HCT116 (cell line): ENCODE measurements at regions not wholly inside any gene's neighbourhood (a gene's known extent, or its start where the extent isn't known, plus 50 kb on each side); places are given as distances from the start of the nearest gene placed in this dataset.

Experiments
- ATAC-seq: fragments of 200-7000 bp; cut with Tn5 transposase; 2 replicates; pipeline ENCODE4 v1.9.1; 2020; ENCODE audit warnings: mild to moderate bottlenecking, moderate library complexity
- BruUV-seq: library from RNA; stranded (reverse); fragments of 400-500 nt; replicated peaks from 2 replicates; lab custom pipeline; 2021; lab: Mats Ljungman, UMichigan
- CTCF ChIA-PET: fragments of 300-600 bp; sonication (Branson Sonifier 250); formaldehyde crosslinking; loops from one replicate; lab custom pipeline; 2021; ENCODE audit warnings: antibody characterized with exemption; lab: Charles Lee
- POLR2A ChIA-PET: fragments of 300-600, 350-600 bp; sonication (Branson Sonifier 250); formaldehyde crosslinking; loops from one replicate; lab custom pipeline; 2021; ENCODE audit warnings: antibody characterized with exemption; lab: Charles Lee
- RAD21 ChIA-PET, 2 experiments: fragments of 300-600 bp; sonication (Branson Sonifier 250); formaldehyde crosslinking; loops; one replicate each; lab custom pipeline; 2023; ENCODE audit warnings: low total read pairs in 2 of 2; ENCODE audit not compliant: uncharacterized antibody in 2 of 2, unreplicated experiment in 2 of 2, low non-redundant PET in 1 of 2; lab: Charles Lee
- DNase-seq: peaks from one replicate; pipeline ENCODE4 v3.0.0-alpha.2; 2010; ENCODE audit warnings: low read depth, low spot score
- H2AFZ ChIP-seq: fragments of 200-600 bp; shearing (Covaris generic), sonication (generic); 2 replicates; pipeline ENCODE4 v1.6.1; 2017; ENCODE audit warnings: low read depth, mixed run types, mixed read lengths, antibody characterized with exemption, low read length; ENCODE audit not compliant: poor library complexity, severe bottlenecking
- H3K27ac ChIP-seq: 2 replicates; pipeline ENCODE4 v1.5.1; 2012; ENCODE audit warnings: low read depth, low read length
- H3K27me3 ChIP-seq: fragments of 200-600 bp; sonication (generic); 2 replicates; pipeline ENCODE4 v1.6.1; 2016; ENCODE audit warnings: mixed run types, low read length, mixed read lengths; ENCODE audit not compliant: insufficient read depth
- H3K36me3 ChIP-seq, 2 experiments: fragments of 200-500 bp in 1 of 2; fragments of 200-600 bp in 1 of 2; sonication (Bioruptor generic) in 1 of 2; sonication (generic) in 1 of 2; 2 replicates each; pipeline versions ENCODE4 v1.5.1 to v1.6.1; 2014 to 2016; ENCODE audit warnings: low read length in 2 of 2, inconsistent platforms in 1 of 2, mixed read lengths in 1 of 2, mixed run types in 1 of 2; ENCODE audit not compliant: insufficient read depth in 2 of 2, control insufficient read depth in 1 of 2
- H3K4me1 ChIP-seq, 2 experiments: fragments of 200-600 bp in 1 of 2; sonication (generic) in 1 of 2; 2 replicates each; pipeline versions ENCODE4 v1.5.1 to v1.6.1; 2012 to 2017; ENCODE audit warnings: low read length in 2 of 2, inconsistent platforms in 1 of 2, mild to moderate bottlenecking in 1 of 2, mixed read lengths in 1 of 2, mixed run types in 1 of 2, moderate library complexity in 1 of 2; ENCODE audit not compliant: insufficient read depth in 2 of 2, control insufficient read depth in 1 of 2
- H3K4me2 ChIP-seq: fragments of 200-600 bp; sonication (generic); 2 replicates; pipeline ENCODE4 v1.6.1; 2017; ENCODE audit warnings: mixed run types, low read length, mixed read lengths
- H3K4me3 ChIP-seq, 2 experiments: fragments of 200-600 bp in 1 of 2; sonication (generic) in 1 of 2; replicated peaks in 1 of 2; 2 replicates each; pipeline ENCODE4 v1.5.1; 2011 to 2016; ENCODE audit warnings: low read length in 2 of 2, control low read depth in 1 of 2, low read depth in 1 of 2, mild to moderate bottlenecking in 1 of 2, mixed read lengths in 1 of 2, mixed run types in 1 of 2
- H3K79me2 ChIP-seq: fragments of 200-600 bp; sonication (generic); 2 replicates; pipeline ENCODE4 v1.6.1; 2017; ENCODE audit warnings: mild to moderate bottlenecking, mixed run types, low read length, moderate library complexity, mixed read lengths; ENCODE audit not compliant: insufficient read depth
- H3K9ac ChIP-seq: fragments of 200-600 bp; sonication (generic); 2 replicates; pipeline ENCODE4 v1.6.1; 2016; ENCODE audit warnings: low read length, mixed read lengths
- H3K9me2 ChIP-seq: fragments of 200-600 bp; sonication (generic), shearing (Covaris generic); 2 replicates; pipeline ENCODE4 v1.6.1; 2017; ENCODE audit warnings: mixed run types, mild to moderate bottlenecking, moderate library complexity; ENCODE audit not compliant: insufficient read depth
- H3K9me3 ChIP-seq, 2 experiments: fragments of 200-500 bp in 1 of 2; fragments of 200-600 bp in 1 of 2; sonication (Bioruptor generic) in 1 of 2; sonication (generic) in 1 of 2; 2 replicates each; pipeline ENCODE4 v1.6.1; 2014 to 2017; ENCODE audit warnings: low read length in 2 of 2, mixed read lengths in 2 of 2, inconsistent platforms in 1 of 2, low read depth in 1 of 2, mild to moderate bottlenecking in 1 of 2, mixed run types in 1 of 2, moderate library complexity in 1 of 2; ENCODE audit not compliant: control insufficient read depth in 1 of 2, insufficient read depth in 1 of 2
- H4K20me1 ChIP-seq: fragments of 200-600 bp; sonication (generic), shearing (Covaris generic); 2 replicates; pipeline ENCODE4 v1.6.1; 2017; ENCODE audit warnings: mixed run types, mild to moderate bottlenecking, moderate library complexity; ENCODE audit not compliant: insufficient read depth
- CEBPB ChIP-seq: IDR thresholded peaks from 2 replicates; pipeline ENCODE4 v1.6.1; 2012; ENCODE audit warnings: low read depth
- EGR1 ChIP-seq: IDR thresholded peaks from 2 replicates; pipeline ENCODE4 v1.6.1; 2012; ENCODE audit warnings: low read depth
- EZH2phosphoT487 ChIP-seq: fragments of 200-600 bp; IDR thresholded peaks from 2 replicates; pipeline ENCODE4 v1.6.1; 2018; ENCODE audit warnings: antibody characterized with exemption, borderline replicate concordance
- POLR2A ChIP-seq: IDR thresholded peaks from 2 replicates; pipeline ENCODE4 v1.7.0; 2011; ENCODE audit warnings: borderline replicate concordance; ENCODE audit not compliant: insufficient read depth, insufficient read length; ENCODE audit errors: extremely low read depth
- POLR2AphosphoS5 ChIP-seq: IDR thresholded peaks from 2 replicates; pipeline ENCODE4 v1.6.1; 2011; ENCODE audit warnings: mild to moderate bottlenecking, low read depth, low read length, moderate library complexity
- SRF ChIP-seq: IDR thresholded peaks from 2 replicates; pipeline ENCODE4 v1.6.1; 2012; ENCODE audit warnings: low read depth
- YY1 ChIP-seq: IDR thresholded peaks from 2 replicates; pipeline ENCODE4 v1.6.1; 2011; ENCODE audit warnings: low read length, low read depth, moderate library complexity, mild to moderate bottlenecking; ENCODE audit not compliant: insufficient replicate concordance; ENCODE audit errors: extremely low read depth
- ZNF274 ChIP-seq: fragments of 200-500 bp; sonication (Bioruptor generic); IDR thresholded peaks from 2 replicates; pipeline ENCODE4 v1.6.1; 2014; ENCODE audit warnings: mild to moderate bottlenecking, low read depth, low read length, inconsistent platforms
- intact Hi-C: fragments of 100-400 bp; cut with micrococcal nuclease; formaldehyde crosslinking; loops from 2 replicates; pipeline ENCODE4 v1.10.0; 2022
- TF ChIP-seq, protein P1 (sequence below): IDR thresholded peaks from 2 replicates; pipeline ENCODE4 v1.6.1; 2012
- TF ChIP-seq, protein P2 (sequence below): IDR thresholded peaks from 2 replicates; pipeline ENCODE4 v1.6.1; 2012; ENCODE audit warnings: low read depth
- TF ChIP-seq, protein P3 (sequence below): IDR thresholded peaks from 2 replicates; pipeline ENCODE4 v1.6.1; 2012

DNA sequence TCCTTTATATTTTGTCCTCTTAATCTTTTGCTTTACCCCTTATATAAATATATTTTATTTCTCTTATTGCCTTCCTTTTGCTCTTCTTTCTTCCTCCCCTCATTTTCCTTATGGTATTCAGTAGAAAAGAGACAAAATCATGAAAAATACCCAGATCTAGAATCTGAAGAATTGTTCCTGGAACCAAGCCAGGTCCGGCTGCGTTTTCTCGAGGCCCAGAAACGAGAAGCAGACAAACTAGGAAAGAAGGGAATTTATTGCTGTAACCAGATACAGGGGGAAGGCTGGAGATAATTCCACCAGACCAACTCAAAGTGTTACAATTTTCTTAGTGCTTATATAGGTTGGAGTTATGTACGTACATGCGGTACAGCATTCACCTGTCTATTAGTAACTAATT is 328.7 kb downstream of the GABRG1 start:
- H3K4me2 ChIP-seq: no peak overlapping the region
- POLR2A ChIA-PET: no interaction called here
- DNase-seq: no peak

DNA sequence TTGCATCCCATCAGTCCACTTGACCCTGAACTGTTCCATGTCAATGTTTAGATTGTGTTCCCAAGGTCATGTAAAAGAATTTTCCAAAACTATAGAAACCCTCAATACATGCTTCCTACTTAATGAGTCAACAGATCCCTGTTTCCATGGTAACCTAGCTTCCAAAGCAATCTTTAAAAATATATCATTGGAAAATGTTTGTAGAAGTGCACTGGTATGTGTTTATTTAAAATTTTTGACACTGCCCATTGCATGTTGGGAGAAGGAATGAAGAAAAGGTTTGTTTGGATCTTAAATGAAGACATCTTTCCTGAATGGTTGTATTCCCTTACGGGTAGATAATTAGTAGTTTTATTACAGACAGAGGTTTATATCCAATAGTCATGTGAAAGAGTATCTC is 345.3 kb downstream of the GABRG1 start:
- H3K4me2 ChIP-seq: no peak overlapping the region
- peaks cover 3 to 10% of the 10 kb centered on the region in 2 experiments; a peak in 3 of 4 replicates for H3K9me3 ChIP-seq
- ChIA-PET POLR2A (no interaction called here), RAD21 (no interaction called here), CTCF (no interaction called here)
- no peak for DNase-seq
- no peaks in the 10 kb centered on the region for H3K9me2 ChIP-seq
- no peaks in the 10 kb centered on the region for H3K36me3 ChIP-seq
- H2AFZ ChIP-seq: no peak overlapping the region
- no peak overlapping the region for H3K9ac ChIP-seq
- no TSS peak for BruUV-seq
- intact Hi-C loops: no loop called here
- no peaks in the 10 kb centered on the region for H3K79me2 ChIP-seq
- no peaks in the 10 kb centered on the region for H4K20me1 ChIP-seq
- no peak for ATAC-seq
- no peak overlapping the region for H3K27ac ChIP-seq
- no peaks in the 10 kb centered on the region for H3K4me1 ChIP-seq
- H3K27me3 ChIP-seq: no peaks in the 10 kb centered on the region
- no peak overlapping the region for H3K4me3 ChIP-seq
- TF ChIP-seq POLR2A: no peak
- TF ChIP-seq CEBPB: no peak
- TF ChIP-seq, protein P1, sequence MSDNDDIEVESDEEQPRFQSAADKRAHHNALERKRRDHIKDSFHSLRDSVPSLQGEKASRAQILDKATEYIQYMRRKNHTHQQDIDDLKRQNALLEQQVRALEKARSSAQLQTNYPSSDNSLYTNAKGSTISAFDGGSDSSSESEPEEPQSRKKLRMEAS: no peak
- TF ChIP-seq EGR1: no peak
- TF ChIP-seq, protein P2, sequence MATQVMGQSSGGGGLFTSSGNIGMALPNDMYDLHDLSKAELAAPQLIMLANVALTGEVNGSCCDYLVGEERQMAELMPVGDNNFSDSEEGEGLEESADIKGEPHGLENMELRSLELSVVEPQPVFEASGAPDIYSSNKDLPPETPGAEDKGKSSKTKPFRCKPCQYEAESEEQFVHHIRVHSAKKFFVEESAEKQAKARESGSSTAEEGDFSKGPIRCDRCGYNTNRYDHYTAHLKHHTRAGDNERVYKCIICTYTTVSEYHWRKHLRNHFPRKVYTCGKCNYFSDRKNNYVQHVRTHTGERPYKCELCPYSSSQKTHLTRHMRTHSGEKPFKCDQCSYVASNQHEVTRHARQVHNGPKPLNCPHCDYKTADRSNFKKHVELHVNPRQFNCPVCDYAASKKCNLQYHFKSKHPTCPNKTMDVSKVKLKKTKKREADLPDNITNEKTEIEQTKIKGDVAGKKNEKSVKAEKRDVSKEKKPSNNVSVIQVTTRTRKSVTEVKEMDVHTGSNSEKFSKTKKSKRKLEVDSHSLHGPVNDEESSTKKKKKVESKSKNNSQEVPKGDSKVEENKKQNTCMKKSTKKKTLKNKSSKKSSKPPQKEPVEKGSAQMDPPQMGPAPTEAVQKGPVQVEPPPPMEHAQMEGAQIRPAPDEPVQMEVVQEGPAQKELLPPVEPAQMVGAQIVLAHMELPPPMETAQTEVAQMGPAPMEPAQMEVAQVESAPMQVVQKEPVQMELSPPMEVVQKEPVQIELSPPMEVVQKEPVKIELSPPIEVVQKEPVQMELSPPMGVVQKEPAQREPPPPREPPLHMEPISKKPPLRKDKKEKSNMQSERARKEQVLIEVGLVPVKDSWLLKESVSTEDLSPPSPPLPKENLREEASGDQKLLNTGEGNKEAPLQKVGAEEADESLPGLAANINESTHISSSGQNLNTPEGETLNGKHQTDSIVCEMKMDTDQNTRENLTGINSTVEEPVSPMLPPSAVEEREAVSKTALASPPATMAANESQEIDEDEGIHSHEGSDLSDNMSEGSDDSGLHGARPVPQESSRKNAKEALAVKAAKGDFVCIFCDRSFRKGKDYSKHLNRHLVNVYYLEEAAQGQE: no peak
- TF ChIP-seq SRF: no peak
- TF ChIP-seq EZH2phosphoT487: no peak
- TF ChIP-seq YY1: no peak
- no peak for TF ChIP-seq ZNF274
- TF ChIP-seq POLR2AphosphoS5: no peak
- TF ChIP-seq, protein P3, sequence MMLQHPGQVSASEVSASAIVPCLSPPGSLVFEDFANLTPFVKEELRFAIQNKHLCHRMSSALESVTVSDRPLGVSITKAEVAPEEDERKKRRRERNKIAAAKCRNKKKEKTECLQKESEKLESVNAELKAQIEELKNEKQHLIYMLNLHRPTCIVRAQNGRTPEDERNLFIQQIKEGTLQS: no peak

More for the DNA sequence above, 328.7 kb downstream of the GABRG1 start:
- H3K27ac ChIP-seq: no peak overlapping the region
- no peak overlapping the region for H3K4me3 ChIP-seq
- no peaks in the 10 kb centered on the region for H4K20me1 ChIP-seq
- no peak overlapping the region for H3K9ac ChIP-seq
- peaks cover 8 to 10% of the 10 kb centered on the region in 2 experiments; a peak in 2 of 4 replicates for H3K9me3 ChIP-seq
- ATAC-seq: no peak
- H3K36me3 ChIP-seq: no peaks in the 10 kb centered on the region
- ChIA-PET CTCF (no interaction called here), RAD21 (no interaction called here)
- no peaks in the 10 kb centered on the region for H3K79me2 ChIP-seq
- H3K4me1 ChIP-seq: no peaks in the 10 kb centered on the region
- BruUV-seq: no TSS peak
- no peaks in the 10 kb centered on the region for H3K27me3 ChIP-seq
- intact Hi-C loops: no loop called here
- H3K9me2 ChIP-seq: no peaks in the 10 kb centered on the region
- TF ChIP-seq, protein P2: no peak
- H2AFZ ChIP-seq: no peak overlapping the region
